Left ventricle myocardium inferior (tissue), 1 donor: ENCODE measurements at regions not wholly inside any gene's neighbourhood (a gene's known extent, or its start where the extent isn't known, plus 50 kb on each side); places are given as distances from the start of the nearest gene placed in this dataset.

Source experiments
- DNase-seq: peaks from one replicate; pipeline ENCODE4 v3.0.0-alpha.2; 2020
- H3K27ac ChIP-seq: fragments of 200-600 bp; replicated peaks from 2 replicates; pipeline ENCODE4 v1.8.0; 2021
- H3K27me3 ChIP-seq: fragments of 200-600 bp; 2 replicates; pipeline ENCODE4 v1.8.0; 2021; ENCODE audit warnings: low read depth
- H3K36me3 ChIP-seq: fragments of 200-600 bp; 2 replicates; pipeline ENCODE4 v1.8.0; 2021
- H3K4me1 ChIP-seq: fragments of 200-600 bp; 2 replicates; pipeline ENCODE4 v1.8.0; 2021
- H3K4me3 ChIP-seq: fragments of 200-600 bp; 2 replicates; pipeline ENCODE4 v1.8.0; 2021; ENCODE audit warnings: mild to moderate bottlenecking, moderate library complexity
- H3K9me3 ChIP-seq: fragments of 200-600 bp; replicated peaks from 2 replicates; pipeline ENCODE4 v1.8.0; 2021
- CTCF ChIP-seq: fragments of 200-600 bp; IDR thresholded peaks from 2 replicates; pipeline ENCODE4 v1.8.0; 2021; ENCODE audit warnings: antibody characterized with exemption, mild to moderate bottlenecking, borderline replicate concordance
- intact Hi-C: fragments of 100-400 bp; cut with micrococcal nuclease; formaldehyde crosslinking; loops from one replicate; pipeline ENCODE4 v1.11.0; 2022
- donor health status: DM: no; HTN: yes; CAD: no; lungs with severe emphysema.

DNA sequence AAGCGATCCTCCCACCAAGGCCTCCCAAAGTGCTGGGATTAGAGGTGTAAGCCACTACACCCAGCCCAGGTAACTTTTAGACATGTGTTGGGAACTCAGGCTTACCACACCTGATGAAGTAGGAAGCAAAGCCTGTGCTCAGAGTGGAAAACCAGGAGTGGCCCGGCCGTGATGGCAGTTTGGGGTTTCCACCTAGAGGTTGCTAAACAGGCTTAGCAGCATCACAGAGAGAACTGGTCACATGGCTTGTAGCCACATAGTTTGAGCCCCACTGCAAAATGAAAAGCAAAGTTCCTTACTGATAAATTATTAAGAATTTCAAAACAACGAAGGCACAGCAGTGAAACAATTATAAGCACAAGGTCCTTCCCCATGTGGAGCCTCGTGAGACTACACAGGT is 142.6 kb upstream of the CXADR start:
- Histone ChIP-seq H3K27me3 (peaks cover 9% of the 10 kb centered on the region), H3K36me3 (no peaks in the 10 kb centered on the region), H3K4me3 (no peak overlapping the region), H3K27ac (no peak overlapping the region), H3K9me3 (no peaks in the 10 kb centered on the region), H3K4me1 (no peaks in the 10 kb centered on the region)
- no peak for TF ChIP-seq CTCF
- intact Hi-C loops: no loop called here
- no peak for DNase-seq

GRCh38 chr21:17370916-17371315 is 141.9 kb upstream of the CXADR start:
- intact Hi-C loops: no loop called here

DNA sequence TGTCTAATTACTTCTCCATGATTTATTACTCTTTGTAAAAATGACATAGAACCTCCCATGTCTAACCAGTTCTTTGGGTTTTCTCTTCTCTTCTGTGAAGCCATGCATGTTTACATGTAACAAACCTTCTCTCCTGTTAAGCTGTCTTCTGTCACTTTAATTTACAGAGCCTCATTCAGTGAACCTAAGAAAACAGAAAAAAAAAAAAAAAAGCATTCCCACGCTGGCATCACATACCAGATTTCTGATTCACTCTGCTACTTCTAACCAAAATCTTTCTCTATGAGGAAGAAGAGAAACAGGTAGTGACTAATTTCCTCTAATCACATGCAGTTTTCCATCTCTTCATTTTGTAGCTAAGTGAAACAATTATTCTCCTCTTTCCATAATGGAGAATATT is 141.4 kb upstream of the CXADR start:
- Histone ChIP-seq H3K9me3 (no peaks in the 10 kb centered on the region), H3K4me1 (no peaks in the 10 kb centered on the region), H3K27ac (no peak overlapping the region), H3K36me3 (no peaks in the 10 kb centered on the region), H3K27me3 (peaks cover 9% of the 10 kb centered on the region), H3K4me3 (no peak overlapping the region)
- intact Hi-C loops: no loop called here
- DNase-seq: no peak
- TF ChIP-seq CTCF: no peak

More at GRCh38 chr21:17370916-17371315, 141.9 kb upstream of the CXADR start:
- H3K4me1 ChIP-seq: no peaks in the 10 kb centered on the region
- no peak for DNase-seq
- H3K27me3 ChIP-seq: peaks cover 9% of the 10 kb centered on the region
- no peak for TF ChIP-seq CTCF
- no peak overlapping the region for H3K27ac ChIP-seq
- no peak overlapping the region for H3K4me3 ChIP-seq
- H3K36me3 ChIP-seq: no peaks in the 10 kb centered on the region
- H3K9me3 ChIP-seq: no peaks in the 10 kb centered on the region

DNA sequence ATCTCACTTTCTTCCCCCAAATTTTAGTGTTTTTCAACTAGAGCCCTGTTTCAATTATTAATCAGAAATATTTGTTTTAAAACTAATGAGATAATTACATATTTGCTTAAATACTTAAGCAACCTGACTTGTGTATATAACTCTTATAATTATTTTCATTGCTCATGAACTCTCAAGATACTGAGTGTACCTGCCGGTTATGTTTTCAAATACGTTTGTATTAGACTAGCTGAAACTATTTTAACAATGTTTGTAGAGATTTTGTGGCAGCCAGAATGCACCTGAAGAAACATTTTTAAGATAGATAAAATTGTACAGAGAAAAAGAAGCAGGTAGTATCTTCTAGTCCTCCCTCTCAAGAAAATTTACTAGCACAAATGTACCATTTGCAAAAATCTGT is 140.6 kb upstream of the CXADR start:
- no peak for DNase-seq
- peaks cover 9% of the 10 kb centered on the region for H3K27me3 ChIP-seq
- H3K9me3 ChIP-seq: no peaks in the 10 kb centered on the region

DNA sequence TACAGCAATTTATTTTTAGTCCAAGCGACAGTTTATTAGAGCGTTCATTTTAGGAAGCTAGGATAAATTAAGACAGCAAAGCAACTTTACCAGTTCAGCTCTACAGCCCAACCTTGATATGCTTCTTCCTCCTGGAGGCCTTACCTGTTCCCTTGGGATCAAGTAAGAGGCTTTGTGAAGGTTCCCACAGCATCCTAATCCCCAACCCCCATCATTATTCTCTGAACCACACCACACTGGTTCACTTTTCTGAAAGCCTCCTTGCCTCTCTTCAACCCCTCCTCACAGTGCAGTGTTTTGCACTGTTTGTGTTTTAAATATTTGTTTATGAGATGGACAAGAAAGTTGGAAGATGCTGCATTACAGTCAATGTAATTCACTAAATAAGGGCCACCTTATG is 126.3 kb upstream of the CXADR start:
- H3K4me3 ChIP-seq: no peak overlapping the region
- no peak for TF ChIP-seq CTCF
- H3K27ac ChIP-seq: no peak overlapping the region
- H3K4me1 ChIP-seq: no peaks in the 10 kb centered on the region
- H3K9me3 ChIP-seq: peaks cover 8% of the 10 kb centered on the region
- intact Hi-C loops: loop anchor here (5.0 kb wide), 1 partner anchor 206 kb away; no protein-coding TSS in a partner anchor
- DNase-seq: no peak
- no peaks in the 10 kb centered on the region for H3K27me3 ChIP-seq
- H3K36me3 ChIP-seq: no peaks in the 10 kb centered on the region

More for the DNA sequence above, 140.6 kb upstream of the CXADR start:
- H3K36me3 ChIP-seq: no peaks in the 10 kb centered on the region
- H3K4me3 ChIP-seq: no peak overlapping the region
- intact Hi-C loops: no loop called here
- H3K4me1 ChIP-seq: no peaks in the 10 kb centered on the region
- no peak for TF ChIP-seq CTCF
- no peak overlapping the region for H3K27ac ChIP-seq

DNA sequence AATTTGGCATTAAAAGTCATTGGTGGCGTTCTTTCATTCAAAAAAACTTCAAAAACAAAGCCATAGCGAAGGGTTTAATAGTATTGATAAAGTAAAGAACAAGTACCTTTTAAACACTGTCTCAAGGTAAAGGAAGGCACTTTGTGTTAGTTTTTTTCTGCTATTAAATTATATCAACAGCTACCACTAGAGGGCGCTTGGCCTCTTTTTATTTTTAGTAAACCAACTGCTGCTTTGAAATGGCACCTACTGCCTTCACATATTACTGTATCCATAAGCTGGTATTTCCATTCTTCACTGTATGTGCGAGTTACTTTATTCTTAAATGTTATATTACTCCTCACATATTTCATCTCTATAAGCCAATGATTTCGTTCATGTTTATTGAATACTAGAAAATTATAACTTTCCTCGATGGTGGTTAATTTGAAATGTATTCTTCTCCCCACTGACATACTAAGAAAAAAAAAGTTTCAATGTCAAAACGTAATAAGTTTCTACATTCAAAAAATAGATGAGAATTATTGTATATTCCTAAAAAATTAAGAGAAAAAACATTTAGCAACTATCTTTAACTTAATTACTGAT is 125.7 kb upstream of the CXADR start:
- DNase-seq: no peak
- TF ChIP-seq CTCF: peak; percentile 79
- no peak overlapping the region for H3K4me3 ChIP-seq

More for the DNA sequence above, 125.7 kb upstream of the CXADR start:
- H3K36me3 ChIP-seq: no peaks in the 10 kb centered on the region
- intact Hi-C loops: loop anchor here (5.0 kb wide), 1 partner anchor 205 kb away; no protein-coding TSS in a partner anchor
- H3K9me3 ChIP-seq: peaks cover 8% of the 10 kb centered on the region
- H3K4me1 ChIP-seq: no peaks in the 10 kb centered on the region
- no peaks in the 10 kb centered on the region for H3K27me3 ChIP-seq
- H3K27ac ChIP-seq: no peak overlapping the region
